Neural cell (in vitro differentiated cells): ENCODE measurements at regions not wholly inside any gene's neighbourhood (a gene's known extent, or its start where the extent isn't known, plus 50 kb on each side); places are given as distances from the start of the nearest gene placed in this dataset.

Experiments
- CTCF ChIP-seq: fragments of 450-650 bp; IDR thresholded peaks from 2 replicates; pipeline ENCODE4 v1.5.1; 2014; ENCODE audit warnings: antibody characterized with exemption, mild to moderate bottlenecking, moderate library complexity; ENCODE audit not compliant: poor library complexity, severe bottlenecking
- EP300 ChIP-seq: fragments of 450-650 bp; conservative IDR thresholded peaks from 2 replicates; pipeline ENCODE4 v1.6.1; 2014; ENCODE audit warnings: antibody characterized with exemption, mild to moderate bottlenecking, moderate library complexity; ENCODE audit not compliant: poor library complexity, severe bottlenecking
- EZH2 ChIP-seq: fragments of 200-600, 300-800 bp; shearing (Covaris generic), sonication (generic); IDR thresholded peaks from 2 replicates; pipeline ENCODE4 v1.6.1; 2014; ENCODE audit warnings: antibody characterized with exemption, low read length, borderline replicate concordance, mild to moderate bottlenecking; ENCODE audit not compliant: insufficient read depth, poor library complexity, severe bottlenecking
- MXI1 ChIP-seq: fragments of 450-650 bp; conservative IDR thresholded peaks from 2 replicates; pipeline ENCODE4 v1.6.1; 2014; ENCODE audit warnings: antibody characterized with exemption, mild to moderate bottlenecking; ENCODE audit not compliant: poor library complexity, severe bottlenecking
- POLR2AphosphoS5 ChIP-seq: IDR thresholded peaks from 2 replicates; pipeline ENCODE4 v1.6.1; 2012
- RAD21 ChIP-seq: fragments of 450-650 bp; conservative IDR thresholded peaks from 2 replicates; pipeline ENCODE4 v1.6.1; 2014; ENCODE audit warnings: antibody characterized with exemption, mild to moderate bottlenecking, moderate library complexity
- REST ChIP-seq: IDR thresholded peaks from 2 replicates; pipeline ENCODE4 v1.6.1; 2012; ENCODE audit warnings: borderline replicate concordance
- SMC3 ChIP-seq: fragments of 450-650 bp; conservative IDR thresholded peaks from 2 replicates; pipeline ENCODE4 v1.6.1; 2014; ENCODE audit warnings: antibody characterized with exemption, mild to moderate bottlenecking, moderate library complexity; ENCODE audit not compliant: poor library complexity
- TAF1 ChIP-seq: IDR thresholded peaks from 2 replicates; pipeline ENCODE4 v1.6.1; 2012; ENCODE audit warnings: low read depth

GRCh38 chr2:239831001-239831731, 194.0 kb downstream of the NDUFA10 start:
- no peak for TF ChIP-seq EZH2
- no peak for TF ChIP-seq CTCF
- no peak for TF ChIP-seq POLR2AphosphoS5
- no peak for TF ChIP-seq MXI1
- no peak for TF ChIP-seq REST
- TF ChIP-seq RAD21, result no peak
- TF ChIP-seq EP300, result no peak
- no peak for TF ChIP-seq TAF1
- no peak for TF ChIP-seq SMC3
